Kidney epithelial cell (primary cell): ENCODE measurements at regions not wholly inside any gene's neighbourhood (a gene's known extent, or its start where the extent isn't known, plus 50 kb on each side); places are given as distances from the start of the nearest gene placed in this dataset.

ENCODE experiments used
- DNase-seq: peaks from one replicate; pipeline ENCODE4 v3.0.0-alpha.2; 2010; ENCODE audit warnings: low read depth
- H3K27me3 ChIP-seq: 2 replicates; pipeline ENCODE4 v1.6.0; 2011; ENCODE audit warnings: low read length; ENCODE audit not compliant: control insufficient read depth, insufficient read depth
- H3K36me3 ChIP-seq: 2 replicates; pipeline ENCODE4 v1.5.1; 2011; ENCODE audit warnings: low read length; ENCODE audit not compliant: control insufficient read depth, insufficient read depth
- H3K4me3 ChIP-seq: 2 replicates; pipeline ENCODE4 v1.5.1; 2011; ENCODE audit warnings: low read depth, mild to moderate bottlenecking, control low read depth, low read length
- CTCF ChIP-seq: IDR thresholded peaks from 2 replicates; pipeline ENCODE4 v1.5.1; 2011; ENCODE audit warnings: mild to moderate bottlenecking, moderate library complexity, low read length, control low read depth, inconsistent platforms; ENCODE audit not compliant: insufficient read depth, poor library complexity, severe bottlenecking

GRCh38 chr21:35265170-35265877, 216.2 kb upstream of the RUNX1 start:
- H3K4me3 ChIP-seq, result no peak overlapping the region
- peak; percentile 45 for DNase-seq
- TF ChIP-seq CTCF, result no peak
- H3K36me3 ChIP-seq, result no peaks in the 10 kb centered on the region
- H3K27me3 ChIP-seq, result no peaks in the 10 kb centered on the region

- DNase-seq, result no peak
- H3K27me3 ChIP-seq, result no peaks in the 10 kb centered on the region
- H3K36me3 ChIP-seq, result no peaks in the 10 kb centered on the region
- no peak overlapping the region for H3K4me3 ChIP-seq
- no peak for TF ChIP-seq CTCF
These were observed 210.4 kb upstream of the RUNX1 start for GRCh38 chr21:35259457-35259856.

GRCh38 chr21:35258521-35258920, 209.4 kb upstream of the RUNX1 start:
- Histone ChIP-seq H3K36me3 (no peaks in the 10 kb centered on the region), H3K4me3 (no peak overlapping the region), H3K27me3 (no peaks in the 10 kb centered on the region)
- no peak for DNase-seq
- TF ChIP-seq CTCF, result no peak

- peak; percentile 73 for DNase-seq
- Histone ChIP-seq H3K4me3 (no peak overlapping the region), H3K36me3 (no peaks in the 10 kb centered on the region), H3K27me3 (no peaks in the 10 kb centered on the region)
- no peak for TF ChIP-seq CTCF
These were observed 208.3 kb upstream of the RUNX1 start for GRCh38 chr21:35257413-35257812.

- TF ChIP-seq CTCF, result no peak
- Histone ChIP-seq H3K4me3 (peak overlapping the region; percentile 18), H3K27me3 (no peaks in the 10 kb centered on the region), H3K36me3 (no peaks in the 10 kb centered on the region)
- DNase-seq, result peak; percentile 95
These were observed 207.4 kb upstream of the RUNX1 start for GRCh38 chr21:35256468-35256988.

- TF ChIP-seq CTCF, result no peak
- Histone ChIP-seq H3K36me3 (no peaks in the 10 kb centered on the region), H3K4me3 (no peak overlapping the region), H3K27me3 (no peaks in the 10 kb centered on the region)
- DNase-seq, result no peak
These were observed 205.7 kb upstream of the RUNX1 start for GRCh38 chr21:35254765-35255138.
